Heart left ventricle (tissue), 13 donors: ENCODE measurements at regions not wholly inside any gene's neighbourhood (a gene's known extent, or its start where the extent isn't known, plus 50 kb on each side); places are given as distances from the start of the nearest gene placed in this dataset.

Experiments
- POLR2A ChIP-seq, 2 donors: fragments of 450-650 bp; IDR thresholded peaks; one replicate each; pipeline ENCODE4 v1.6.1; 2017; ENCODE audit warnings: antibody characterized with exemption in 2 of 2, mild to moderate bottlenecking in 2 of 2, moderate library complexity in 2 of 2
- TF ChIP-seq, protein P1 (sequence below), 12 donors: fragments of 200-600 bp; sonication (generic) in 4 of 12; IDR thresholded peaks; one replicate each; pipeline versions ENCODE4 v1.5.0 to v1.8.0; 2018 to 2022; ENCODE audit warnings: antibody characterized with exemption in 12 of 12, mild to moderate bottlenecking in 5 of 12
- donor health status: ischemic (EF 13 %, LVEDD 7.1; RV severe dilation, severe dysfunction).
- donor health status: DM: no; HTN: yes; CAD: no.
- donor health status: DM: no; HTN: no; CAD: no.
- donor health status: ischemic (EF 25% LVEDD 6.9; RV normal size, moderate dysfunction).
- donor health status: ischemic (EF 25% LVEDD 5.7; RV mildly dilated, moderate dysfunction).
- donor health status: ischemic (EF 35%, LVEDD 5.7; RV mildly dilated, moderate dysfunction).
- donor health status: nonischemic (EF 11% LVEDD 7.7; RV severe dilation, severe dysfunction).
- donor health status: DM: yes; HTN: yes; CAD: no.
- donor health status: PGD.
- donor health status: ischemic (EF 29% LVEDD 5.4; RV normal size, mild dysfunction).
- donor health status: nonischemic (EF 23%, LVEDD 6.1; RV moderate dilation, normal function).

DNA sequence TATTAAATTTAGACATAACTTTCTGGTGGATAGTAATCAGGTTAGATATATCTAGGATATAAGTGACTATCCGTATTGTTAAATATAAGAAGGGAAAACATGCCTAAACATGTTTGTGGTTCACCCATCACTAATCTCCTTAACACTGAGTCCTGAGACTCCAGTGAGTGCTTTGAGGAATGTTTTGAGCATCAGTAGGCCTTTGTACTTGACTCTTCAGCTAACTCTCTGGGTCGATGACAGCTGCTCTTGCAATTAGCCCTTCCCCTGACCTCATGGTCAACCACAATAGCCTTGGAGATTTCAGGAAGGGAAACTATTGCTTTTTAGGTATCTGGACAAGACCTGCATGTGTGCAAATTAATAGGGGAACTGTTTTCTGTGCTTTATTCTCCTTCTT, 716.8 kb downstream of the EPHA4 start:
- TF ChIP-seq, protein P1, sequence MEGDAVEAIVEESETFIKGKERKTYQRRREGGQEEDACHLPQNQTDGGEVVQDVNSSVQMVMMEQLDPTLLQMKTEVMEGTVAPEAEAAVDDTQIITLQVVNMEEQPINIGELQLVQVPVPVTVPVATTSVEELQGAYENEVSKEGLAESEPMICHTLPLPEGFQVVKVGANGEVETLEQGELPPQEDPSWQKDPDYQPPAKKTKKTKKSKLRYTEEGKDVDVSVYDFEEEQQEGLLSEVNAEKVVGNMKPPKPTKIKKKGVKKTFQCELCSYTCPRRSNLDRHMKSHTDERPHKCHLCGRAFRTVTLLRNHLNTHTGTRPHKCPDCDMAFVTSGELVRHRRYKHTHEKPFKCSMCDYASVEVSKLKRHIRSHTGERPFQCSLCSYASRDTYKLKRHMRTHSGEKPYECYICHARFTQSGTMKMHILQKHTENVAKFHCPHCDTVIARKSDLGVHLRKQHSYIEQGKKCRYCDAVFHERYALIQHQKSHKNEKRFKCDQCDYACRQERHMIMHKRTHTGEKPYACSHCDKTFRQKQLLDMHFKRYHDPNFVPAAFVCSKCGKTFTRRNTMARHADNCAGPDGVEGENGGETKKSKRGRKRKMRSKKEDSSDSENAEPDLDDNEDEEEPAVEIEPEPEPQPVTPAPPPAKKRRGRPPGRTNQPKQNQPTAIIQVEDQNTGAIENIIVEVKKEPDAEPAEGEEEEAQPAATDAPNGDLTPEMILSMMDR (IDR thresholded peaks at IDR 0.05) = no peak
- TF ChIP-seq POLR2A (IDR thresholded peaks at IDR 0.05) = no peak
